IMR-90 (cell line): ENCODE measurements at regions not wholly inside any gene's neighbourhood (a gene's known extent, or its start where the extent isn't known, plus 50 kb on each side); places are given as distances from the start of the nearest gene placed in this dataset.

Experiments
- ATAC-seq: fragments of 200-7000 bp; cut with Tn5 transposase; 2 replicates; pipeline ENCODE4 v1.9.1; 2020; ENCODE audit warnings: low read depth, mild to moderate bottlenecking, moderate library complexity
- BruUV-seq: library from RNA; stranded (reverse); fragments of 400-500 nt; replicated peaks from 2 replicates; lab custom pipeline; 2021; lab: Mats Ljungman, UMichigan
- CTCF ChIA-PET: fragments of 300-600 bp; formaldehyde crosslinking; extraction: SDS; loops from one replicate; lab custom pipeline; 2021; ENCODE audit warnings: antibody characterized with exemption; lab: Yijun Ruan, JAX
- POLR2A ChIA-PET: fragments of 300-600 bp; sonication (Branson Sonifier 250); formaldehyde crosslinking; loops from one replicate; lab custom pipeline; 2022; ENCODE audit warnings: antibody characterized with exemption; ENCODE audit not compliant: unreplicated experiment; lab: Charles Lee
- DNase-seq: peaks from one replicate; pipeline ENCODE4 v3.0.0; 2013
- H2AFZ ChIP-seq: replicated peaks from 2 replicates; pipeline ENCODE3; 2013; ENCODE audit warnings: low read length, mild to moderate bottlenecking; ENCODE audit not compliant: poor library complexity
- H2AK5ac ChIP-seq: 2 replicates; pipeline ENCODE4 v1.6.1; 2013; ENCODE audit warnings: low read depth, low read length, inconsistent platforms
- H2AK9ac ChIP-seq: replicated peaks from 2 replicates; pipeline ENCODE3; 2013; ENCODE audit warnings: mild to moderate bottlenecking, low read depth, low read length, moderate library complexity; ENCODE audit not compliant: poor library complexity
- H2BK120ac ChIP-seq: 2 replicates; pipeline ENCODE4 v1.6.1; 2013; ENCODE audit warnings: low read depth, low read length, inconsistent platforms
- H2BK15ac ChIP-seq: 3 replicates; pipeline ENCODE4 v1.6.1; 2013; ENCODE audit warnings: low read depth, low read length, inconsistent platforms
- H2BK20ac ChIP-seq: 2 replicates; pipeline ENCODE4 v1.6.1; 2013; ENCODE audit warnings: low read depth, mild to moderate bottlenecking, inconsistent platforms, low read length, moderate library complexity
- H2BK5ac ChIP-seq: 2 replicates; pipeline ENCODE4 v1.6.1; 2013; ENCODE audit warnings: mild to moderate bottlenecking, low read depth, low read length, inconsistent platforms; ENCODE audit not compliant: poor library complexity, severe bottlenecking
- H3K14ac ChIP-seq: replicated peaks from 2 replicates; pipeline ENCODE4 v1.6.1; 2013; ENCODE audit warnings: low read depth, low read length, inconsistent platforms
- H3K18ac ChIP-seq: 2 replicates; pipeline ENCODE4 v1.6.1; 2013; ENCODE audit warnings: low read depth, low read length, control low read depth
- H3K23ac ChIP-seq: 2 replicates; pipeline ENCODE4 v1.6.1; 2013; ENCODE audit warnings: low read depth, low read length, inconsistent platforms
- H3K27ac ChIP-seq: 2 replicates; pipeline ENCODE4 v1.5.1; 2013; ENCODE audit warnings: mild to moderate bottlenecking, control low read depth, low read length; ENCODE audit not compliant: insufficient read depth
- H3K27me3 ChIP-seq: 2 replicates; pipeline ENCODE4 v1.6.1; 2013; ENCODE audit warnings: low read length; ENCODE audit not compliant: control insufficient read depth, insufficient read depth
- H3K36me3 ChIP-seq: 2 replicates; pipeline ENCODE4 v1.6.1; 2013; ENCODE audit warnings: low read length, mixed read lengths; ENCODE audit not compliant: control insufficient read depth, insufficient read depth
- H3K4ac ChIP-seq: 2 replicates; pipeline ENCODE4 v1.6.1; 2013; ENCODE audit warnings: low read depth, low read length, inconsistent platforms
- H3K4me1 ChIP-seq: 2 replicates; pipeline ENCODE4 v1.6.1; 2013; ENCODE audit warnings: low read length, mixed read lengths; ENCODE audit not compliant: control insufficient read depth, insufficient read depth
- H3K4me2 ChIP-seq: 2 replicates; pipeline ENCODE4 v1.6.1; 2013; ENCODE audit warnings: low read depth, mild to moderate bottlenecking, control low read depth, low read length, moderate library complexity
- H3K4me3 ChIP-seq: 2 replicates; pipeline ENCODE4 v1.5.1; 2013; ENCODE audit warnings: low read depth, mild to moderate bottlenecking, control low read depth, low read length, moderate library complexity; ENCODE audit not compliant: insufficient read depth
- H3K56ac ChIP-seq: 2 replicates; pipeline ENCODE4 v1.6.1; 2013; ENCODE audit warnings: low read length, inconsistent platforms; ENCODE audit not compliant: insufficient read depth; ENCODE audit errors: extremely low read depth
- H3K79me1 ChIP-seq, 2 experiments: 2 replicates each; pipeline ENCODE4 v1.6.1; 2013; ENCODE audit warnings: low read length in 2 of 2, inconsistent platforms in 1 of 2, low read depth in 1 of 2
- H3K9ac ChIP-seq: 2 replicates; pipeline ENCODE4 v1.6.1; 2013; ENCODE audit warnings: low read depth, low read length, control low read depth
- H3K9me1 ChIP-seq: 2 replicates; pipeline ENCODE4 v1.6.1; 2013; ENCODE audit warnings: low read length, inconsistent platforms; ENCODE audit not compliant: insufficient read depth
- H3K9me3 ChIP-seq: 2 replicates; pipeline ENCODE4 v1.6.1; 2013; ENCODE audit warnings: low read length; ENCODE audit not compliant: control insufficient read depth, insufficient read depth
- H4K20me1 ChIP-seq: 2 replicates; pipeline ENCODE4 v1.6.1; 2013; ENCODE audit warnings: low read length, inconsistent platforms; ENCODE audit not compliant: insufficient read depth
- H4K5ac ChIP-seq: 2 replicates; pipeline ENCODE4 v1.6.1; 2013; ENCODE audit warnings: mild to moderate bottlenecking, low read depth, low read length, control low read depth
- H4K8ac ChIP-seq, 2 experiments: 2 replicates each; pipeline ENCODE4 v1.6.1; 2013; ENCODE audit warnings: low read depth in 2 of 2, low read length in 2 of 2, control low read depth in 1 of 2, inconsistent platforms in 1 of 2
- H4K91ac ChIP-seq: 2 replicates; pipeline ENCODE4 v1.6.1; 2013; ENCODE audit warnings: low read depth, low read length, inconsistent platforms; ENCODE audit not compliant: insufficient read depth
- BHLHE40 ChIP-seq: fragments of 150-350 bp; IDR thresholded peaks from 2 replicates; pipeline ENCODE4 v1.6.1; 2016; ENCODE audit warnings: mild to moderate bottlenecking, low read depth, low read length
- FOS ChIP-seq: fragments of 150-350 bp; IDR thresholded peaks from 2 replicates; pipeline ENCODE4 v1.6.1; 2016; ENCODE audit warnings: low read depth, low read length
- WGBS, 2 experiments: methylation state at CpG; one replicate each; pipeline versions ENCODE4 v1.1.5 to v1.1.7; 2013; ENCODE audit warnings: missing lambda C conversion rate in 2 of 2; ENCODE audit not compliant: insufficient read length in 1 of 2; ENCODE audit errors: extremely low coverage in 2 of 2; 5-methylcytosine and 5-hydroxymethylcytosine counted together
- dilution Hi-C: fragments of 300-500 bp; cut with HindIII; formaldehyde crosslinking; loops from one replicate; pipeline ENCODE4 v1.14.3; 2018; ENCODE audit warnings: low sequenced_read_pairs; ENCODE audit not compliant: unreplicated experiment
- in situ Hi-C: fragments of 300-500 bp; cut with MboI; formaldehyde crosslinking; loops from 3 replicates; pipeline ENCODE4 v1.14.3; 2019; ENCODE audit warnings: low sequenced_read_pairs, inconsistent platforms, mixed read lengths
- intact Hi-C: fragments of 100-400 bp; cut with micrococcal nuclease; formaldehyde crosslinking; loops from 2 replicates; pipeline ENCODE4 v1.10.0; 2022

- ChIA-PET POLR2A (no interaction called here), CTCF (no interaction called here)
- H3K4ac ChIP-seq = no peak overlapping the region
- peak; percentile 24 for ATAC-seq
- no peaks in the 10 kb centered on the region for H3K27me3 ChIP-seq
- no peak overlapping the region for H2BK20ac ChIP-seq
- H2BK15ac ChIP-seq = no peak overlapping the region
- H4K5ac ChIP-seq = no peak overlapping the region
- no peaks in the 10 kb centered on the region; the same call in 1 of the 2 replicates for H3K4me1 ChIP-seq
- H3K27ac ChIP-seq = no peak overlapping the region
- no peaks in the 10 kb centered on the region for H3K79me1 ChIP-seq
- H3K9me1 ChIP-seq = no peaks in the 10 kb centered on the region
- no peaks in the 10 kb centered on the region for H4K20me1 ChIP-seq
- H2BK5ac ChIP-seq = no peak overlapping the region
- no peak overlapping the region for H3K4me3 ChIP-seq
- H4K91ac ChIP-seq = no peak overlapping the region
- no peak overlapping the region for H3K23ac ChIP-seq
- peak; percentile 60 for DNase-seq
- no peak overlapping the region for H2AK9ac ChIP-seq
- peak; percentile 45; the same call in 1 of the 2 replicates for TF ChIP-seq BHLHE40
- no peak for TF ChIP-seq FOS
- in situ Hi-C loops = no loop called here
- dilution Hi-C loops = no loop called here
- H3K4me2 ChIP-seq = no peak overlapping the region
- no peak overlapping the region for H3K18ac ChIP-seq
- no CpG with 5 or more reads among the region's 2 CpGs for WGBS, 2 experiments
- no peak overlapping the region for H3K14ac ChIP-seq
- no peak overlapping the region for H2BK120ac ChIP-seq
- no peak overlapping the region for H3K56ac ChIP-seq
- no peak overlapping the region for H4K8ac ChIP-seq
- no peaks in the 10 kb centered on the region for H3K36me3 ChIP-seq
- H2AFZ ChIP-seq = no peak overlapping the region
- no peak overlapping the region for H3K9ac ChIP-seq
- intact Hi-C loops = no loop called here
- no peaks in the 10 kb centered on the region for H3K9me3 ChIP-seq
- no peak overlapping the region for H2AK5ac ChIP-seq
- no TSS peak for BruUV-seq
These were observed 130.9 kb downstream of the TRMT11 start for GRCh38 chr6:126117251-126117650.
